Activated T-cell treated with anti-CD3 and anti-CD28 coated beads, Interleukin-2, amount 50 U/mL, for 48 hours (primary cell): ENCODE measurements at regions not wholly inside any gene's neighbourhood (a gene's known extent, or its start where the extent isn't known, plus 50 kb on each side); places are given as distances from the start of the nearest gene placed in this dataset.

Experiments
- DNase-seq, 2 experiments: peaks; one replicate each; pipeline ENCODE4 v3.0.0-alpha.2; 2020

DNA sequence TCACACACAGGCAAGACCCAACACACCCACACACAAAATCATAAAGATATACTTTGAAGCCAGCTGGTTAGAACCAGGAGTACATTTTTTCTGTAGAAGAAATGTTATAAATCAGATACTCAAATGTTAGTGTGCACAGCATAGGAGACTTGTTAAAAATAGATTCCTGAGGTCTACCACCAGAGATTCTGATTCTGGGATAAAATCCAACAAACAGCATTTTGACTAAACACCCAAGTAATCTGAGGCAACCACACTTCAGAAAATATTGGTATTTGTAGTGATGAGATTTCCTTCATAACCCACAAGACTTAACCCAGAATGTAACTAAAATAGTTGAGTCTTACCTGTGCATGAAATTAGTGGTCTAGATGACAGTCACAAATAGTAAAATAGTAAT lies 301.8 kb downstream of the HNRNPD start:
- no peak for DNase-seq

DNA sequence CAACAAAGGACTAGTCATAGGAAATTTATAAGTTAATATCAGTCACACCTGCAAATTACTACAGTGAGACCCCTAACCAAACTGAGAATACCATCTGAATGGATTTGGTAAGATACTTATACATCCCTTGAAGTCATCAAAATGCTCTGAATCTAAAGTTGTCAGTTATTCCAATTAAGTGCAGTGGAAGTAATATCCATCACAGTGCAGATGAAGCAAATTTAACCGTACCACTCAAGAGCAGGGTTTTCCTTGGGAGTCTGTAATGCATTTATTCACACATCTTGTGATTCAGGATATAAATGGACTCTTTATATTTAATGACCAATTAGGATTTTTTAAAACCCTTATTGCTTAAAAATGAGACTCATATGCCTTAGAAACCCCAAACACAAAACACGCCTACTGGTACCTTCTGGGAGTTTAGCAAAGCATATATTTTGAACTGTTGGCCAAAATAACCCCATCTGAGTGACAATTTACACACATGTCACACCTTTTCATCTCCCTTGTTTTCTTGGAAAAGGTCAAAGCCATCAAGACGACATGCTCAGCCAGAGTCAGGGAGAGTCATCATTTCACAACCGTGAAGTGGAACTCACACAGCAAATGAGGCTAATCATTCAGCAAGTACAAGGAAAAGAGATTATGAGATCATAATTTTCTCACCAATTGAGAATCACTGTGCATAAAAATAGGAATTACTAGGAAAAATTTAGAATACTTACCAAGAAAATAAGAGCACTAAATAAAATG lies 303.7 kb downstream of the HNRNPD start:
- no peak for DNase-seq

DNA sequence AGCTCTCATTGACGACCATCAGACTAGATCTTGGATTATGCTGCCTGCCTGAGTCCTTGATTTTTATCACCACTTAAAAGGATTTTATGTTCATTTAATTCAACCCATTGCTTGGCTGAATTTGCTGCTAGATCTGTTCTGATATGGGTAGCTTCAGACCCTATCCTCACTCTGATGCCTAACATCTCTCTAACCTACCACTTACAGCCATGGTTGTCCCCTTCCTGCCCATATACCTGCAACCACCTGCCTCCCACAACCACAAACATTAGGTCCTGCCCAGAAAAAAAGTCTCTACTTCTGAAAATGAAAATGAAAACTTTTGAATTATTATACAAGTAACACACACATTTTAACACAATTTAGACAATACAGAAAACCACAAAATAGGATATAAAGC lies 310.8 kb downstream of the HNRNPD start:
- no peak for DNase-seq

DNA sequence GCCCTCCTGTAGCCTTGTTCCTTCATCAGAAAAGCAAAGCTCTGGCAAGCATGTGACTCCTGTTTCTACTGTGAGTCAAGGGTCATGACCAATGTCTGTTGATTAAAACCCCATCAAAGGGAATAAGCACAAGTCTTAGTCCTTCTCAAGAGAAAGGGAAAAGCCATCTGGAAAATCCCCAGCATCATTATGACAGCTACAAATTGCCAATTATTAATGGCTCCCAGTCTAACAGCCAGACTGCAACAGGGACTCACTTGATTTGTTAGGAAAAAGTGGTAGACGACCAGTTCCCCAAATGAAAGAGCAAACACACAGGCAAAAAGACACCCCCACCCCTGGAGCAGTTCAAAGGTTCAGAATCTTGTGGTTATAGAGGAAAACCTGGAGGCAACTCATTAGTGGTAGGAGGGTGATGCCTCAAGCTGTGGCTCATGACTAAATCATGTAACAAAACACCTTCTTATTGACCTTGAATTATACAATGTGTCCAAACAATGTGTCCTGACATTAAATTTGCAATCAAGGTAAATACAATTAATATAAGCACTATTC lies 315.7 kb downstream of the HNRNPD start:
- no peak for DNase-seq

DNA sequence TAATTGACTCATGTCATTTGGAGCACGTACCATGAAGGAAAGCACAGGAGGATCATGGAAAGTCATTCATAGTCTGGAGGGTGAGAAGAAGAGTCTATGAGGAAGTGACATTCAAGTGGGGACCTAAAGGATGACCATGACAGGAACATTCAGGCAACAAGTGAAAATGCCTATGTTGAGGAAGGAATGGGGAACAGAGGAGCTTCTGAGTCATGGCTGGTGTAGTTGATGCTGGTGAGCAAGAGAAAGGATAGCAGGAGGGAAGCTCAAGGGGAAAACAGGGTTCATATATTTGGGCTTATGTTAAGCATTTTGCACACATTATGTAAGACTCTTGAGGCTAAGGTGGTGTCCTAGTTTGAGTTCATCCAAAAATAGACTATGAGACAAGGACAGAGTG lies 318.6 kb downstream of the HNRNPD start:
- DNase-seq, result no peak

DNA sequence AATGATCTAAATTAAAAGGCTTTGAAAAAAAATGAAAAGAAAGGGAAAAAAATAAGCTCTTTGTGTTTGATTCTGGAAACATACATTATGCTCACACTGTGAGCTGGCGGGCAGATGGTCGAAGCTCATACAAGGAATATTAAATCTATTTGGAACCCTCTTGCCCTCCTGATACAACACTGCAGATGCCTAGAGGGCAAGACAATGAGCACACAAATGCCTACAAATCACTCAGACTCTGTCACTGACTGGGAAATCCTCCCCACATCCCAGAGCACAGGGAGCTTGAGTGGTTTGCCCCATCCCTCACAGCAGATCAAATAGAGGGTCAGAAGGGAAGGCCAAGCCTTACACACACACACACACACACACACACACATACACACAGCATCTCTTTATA lies 320.4 kb downstream of the HNRNPD start:
- no peak for DNase-seq

DNA sequence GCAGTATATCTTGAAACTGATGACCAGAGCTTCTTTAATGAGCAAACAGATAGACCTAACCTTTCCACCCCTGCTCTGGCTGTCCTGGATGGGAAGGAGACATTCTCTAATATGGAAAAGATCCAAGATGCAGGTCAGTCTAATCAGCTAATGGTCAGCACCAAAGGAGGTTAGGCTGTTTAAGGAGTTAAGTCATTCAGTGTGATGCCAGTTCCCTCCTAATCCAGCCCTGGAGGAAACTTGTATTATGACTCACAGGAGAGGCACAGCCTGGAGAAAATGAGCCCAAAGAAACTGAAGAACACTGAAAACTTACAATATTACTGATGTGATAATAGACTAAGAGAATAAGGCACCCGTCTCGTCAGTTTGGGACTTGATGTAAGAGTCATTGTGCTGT lies 323.0 kb downstream of the HNRNPD start:
- no peak for DNase-seq

DNA sequence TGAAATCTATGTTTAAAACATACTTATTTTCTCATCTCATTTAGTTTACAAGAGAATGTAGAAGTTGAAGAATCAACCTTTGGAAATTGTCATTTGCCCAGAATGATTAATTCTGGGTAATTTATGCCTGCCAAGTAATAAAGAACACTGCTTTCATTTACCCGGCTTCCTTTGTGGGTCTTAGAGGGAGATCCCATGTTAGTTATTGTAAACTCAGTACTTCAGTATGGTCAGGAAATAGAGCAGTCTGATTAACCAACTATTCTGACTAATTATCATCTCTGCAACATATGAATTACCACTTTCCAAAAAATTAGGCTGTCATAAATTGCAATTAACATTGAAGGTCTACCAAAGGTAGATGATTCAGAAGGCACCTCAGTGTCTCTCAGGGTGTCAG lies 324.5 kb downstream of the HNRNPD start:
- no peak for DNase-seq

DNA sequence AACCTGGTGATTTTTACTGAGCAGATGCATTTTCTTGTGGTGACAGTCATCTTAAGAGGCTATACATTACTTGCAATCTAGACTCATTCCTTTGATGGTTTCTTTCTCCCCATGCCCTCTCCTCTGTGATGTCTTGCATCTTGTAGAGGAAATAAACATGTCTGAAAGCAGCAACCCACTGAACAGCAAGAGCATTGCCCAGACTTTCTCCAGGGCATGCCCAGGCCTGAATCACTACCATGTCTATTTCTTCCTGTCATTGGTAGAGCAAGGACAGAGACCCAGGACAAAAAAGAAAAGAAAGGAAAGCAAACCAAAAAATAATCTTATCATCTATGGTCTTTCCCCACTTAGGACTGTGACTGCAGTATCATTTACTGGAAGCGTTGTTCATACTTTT lies 326.1 kb downstream of the HNRNPD start:
- DNase-seq, result no peak

DNA sequence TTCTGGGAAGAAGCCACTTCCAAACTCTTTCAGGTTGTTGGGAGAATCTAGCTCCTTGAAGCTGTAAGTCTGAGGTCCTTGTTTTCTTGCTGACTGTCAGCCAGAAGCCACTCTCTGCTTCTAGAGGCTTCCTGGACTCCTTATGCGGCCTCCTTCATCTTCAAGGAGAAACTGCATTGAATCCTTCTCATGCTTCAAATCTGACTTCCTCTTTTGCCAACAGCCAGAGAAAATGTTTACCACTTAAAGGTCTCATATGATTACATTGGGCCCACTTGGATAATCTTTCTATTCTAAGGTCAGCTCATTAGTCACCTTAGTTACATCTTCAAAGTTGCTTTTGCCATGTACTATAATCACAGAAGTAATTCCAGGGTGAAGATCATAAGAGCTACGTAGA lies 327.0 kb downstream of the HNRNPD start:
- no peak for DNase-seq

DNA sequence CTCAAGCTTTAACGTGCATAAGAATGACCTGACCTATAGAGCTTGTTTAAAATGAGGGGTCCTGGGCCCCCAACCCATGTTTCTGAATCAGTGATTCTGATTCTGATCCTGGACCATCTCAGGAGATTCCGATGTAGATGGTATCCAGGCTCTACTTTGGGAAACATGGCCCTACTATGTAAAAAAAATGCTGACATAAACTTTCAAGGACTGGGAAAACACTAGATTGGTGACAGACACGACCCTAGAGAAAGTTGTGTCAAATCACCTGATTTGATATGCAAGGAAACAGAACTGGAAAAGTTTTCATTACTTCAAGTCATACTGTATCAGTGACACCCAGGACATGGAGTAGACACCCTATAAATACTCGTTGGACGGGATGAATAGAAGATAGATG lies 328.5 kb downstream of the HNRNPD start:
- DNase-seq, result no peak

DNA sequence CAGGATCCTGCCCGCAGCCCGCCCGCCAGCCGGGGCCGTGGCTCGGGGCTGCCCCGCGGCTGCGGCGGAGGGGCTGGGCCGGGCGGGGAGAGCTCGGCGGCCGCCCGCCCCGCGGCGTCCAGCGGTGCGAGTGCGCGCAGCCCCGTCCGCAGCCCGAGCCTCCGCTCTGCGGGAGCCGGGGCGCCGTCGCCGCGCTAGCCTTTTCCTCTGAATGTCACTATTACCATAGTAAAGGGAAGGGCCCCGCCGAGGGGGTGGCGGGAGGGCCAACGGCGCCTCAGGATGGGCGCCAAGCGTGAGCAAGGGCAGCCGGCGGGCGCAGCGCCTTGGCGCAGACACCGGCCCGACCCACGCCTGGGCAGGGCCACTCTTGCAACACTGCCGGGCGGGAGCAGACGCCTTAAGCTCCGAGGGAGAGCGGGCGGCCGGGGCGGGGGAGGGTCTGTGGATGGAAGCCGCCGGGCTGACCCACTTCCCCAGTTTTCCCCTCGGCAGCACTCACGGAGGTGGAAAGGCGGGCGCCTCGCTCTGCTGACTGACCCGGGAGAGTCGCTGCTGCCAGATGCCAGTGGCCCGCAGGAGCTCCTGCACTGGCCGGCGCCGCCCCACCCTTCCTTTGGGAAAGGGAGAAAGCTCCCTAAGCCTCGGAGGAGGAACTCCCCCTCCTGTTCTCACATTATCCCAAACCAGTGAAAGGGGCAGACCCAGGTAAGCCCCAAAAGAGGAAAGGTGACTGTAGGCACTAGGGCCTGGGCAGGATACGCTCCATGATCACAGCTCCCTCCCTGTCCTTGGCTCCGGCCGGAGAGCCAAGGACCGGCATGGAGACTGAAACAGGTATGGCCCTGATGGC lies 329.4 kb downstream of the HNRNPD start:
- peak; percentile 34 to 46 for DNase-seq

DNA sequence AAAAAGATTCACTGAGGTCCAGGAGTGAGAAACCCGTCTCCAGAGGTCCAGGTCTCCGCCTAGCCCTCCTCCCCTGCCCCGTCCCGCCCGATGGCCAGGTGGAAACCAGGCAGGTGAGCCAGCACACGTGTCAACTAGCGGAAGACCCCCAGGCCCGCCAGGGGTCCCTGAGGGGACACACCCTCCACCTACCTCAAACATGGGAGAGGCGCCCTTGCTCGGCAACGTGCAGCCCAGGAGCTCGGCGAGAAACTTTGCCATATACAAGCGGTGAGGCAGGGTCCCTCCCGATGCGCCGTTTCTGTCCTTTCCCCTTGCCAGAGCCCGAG lies 330.0 kb downstream of the HNRNPD start:
- no peak for DNase-seq

DNA sequence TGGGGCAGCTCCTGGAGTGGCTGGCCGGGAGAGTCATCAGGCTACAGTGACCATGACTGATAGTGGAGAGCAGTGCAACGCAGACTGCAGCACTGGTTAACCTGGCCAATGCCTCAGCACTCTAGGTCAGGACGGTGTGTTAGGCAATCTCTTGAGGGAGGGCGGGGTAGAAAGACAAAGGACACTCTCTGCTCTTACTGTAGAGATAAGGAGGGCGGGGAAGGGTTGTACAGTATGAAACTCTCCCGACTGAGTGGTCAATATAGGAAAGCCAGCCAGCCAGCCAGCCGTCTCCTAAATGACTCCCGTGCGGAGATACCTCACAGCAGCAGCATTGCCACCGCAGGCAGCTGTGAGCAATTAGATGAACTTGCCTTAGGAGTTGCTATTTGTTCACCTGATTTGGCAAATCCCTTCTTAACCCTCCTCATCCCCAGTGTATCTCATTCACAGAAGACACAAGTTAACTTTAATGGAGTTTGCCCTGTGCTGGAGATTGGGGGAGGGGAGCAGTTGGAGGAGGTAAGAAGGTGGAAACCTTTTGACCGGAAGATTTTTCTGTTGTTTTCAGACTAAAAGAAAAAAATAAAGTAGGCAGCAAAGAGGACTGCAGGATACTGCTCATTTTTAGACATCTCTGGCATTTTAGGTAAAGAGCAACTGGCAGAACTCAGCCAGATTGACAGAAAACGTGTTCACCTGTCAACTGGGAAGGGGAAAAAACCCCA lies 330.5 kb downstream of the HNRNPD start:
- DNase-seq, result no peak

DNA sequence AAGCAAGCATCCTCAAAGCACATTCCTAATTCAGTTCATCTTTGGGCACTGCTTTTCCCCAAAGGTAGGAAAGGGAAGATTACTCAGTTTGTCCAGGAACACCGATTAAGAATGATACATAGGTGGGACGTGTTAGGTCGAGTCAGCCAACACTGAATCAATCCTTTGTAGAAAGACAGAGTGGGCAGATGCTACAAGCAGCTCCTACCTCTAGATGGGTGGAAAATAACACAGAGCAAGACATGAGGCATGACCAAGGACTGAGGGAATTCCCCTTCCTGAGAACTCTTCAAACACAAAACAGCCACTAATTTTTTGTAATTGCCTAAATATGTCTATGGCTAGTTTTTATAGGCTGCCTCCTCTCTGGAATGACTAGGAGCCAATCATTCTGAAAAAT lies 331.7 kb downstream of the HNRNPD start:
- DNase-seq, result no peak

DNA sequence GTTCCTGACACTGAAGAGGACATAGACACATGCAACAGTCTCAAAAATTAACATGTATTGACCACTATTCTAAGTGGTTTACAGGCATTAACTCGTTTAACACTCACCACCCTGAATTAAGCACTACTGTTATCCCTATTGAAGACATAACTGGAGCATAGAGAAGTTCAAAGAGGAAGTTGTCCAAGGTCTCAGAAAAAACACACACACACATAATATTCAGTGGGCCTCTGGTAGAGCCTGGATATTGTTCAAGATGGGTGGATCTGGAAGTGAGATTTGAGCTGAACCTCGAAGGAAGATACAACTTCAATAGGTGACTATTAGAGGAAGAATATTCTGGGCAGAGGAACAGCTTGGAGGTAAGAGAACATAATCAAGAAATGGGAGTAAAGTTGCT lies 334.9 kb downstream of the HNRNPD start:
- no peak for DNase-seq

DNA sequence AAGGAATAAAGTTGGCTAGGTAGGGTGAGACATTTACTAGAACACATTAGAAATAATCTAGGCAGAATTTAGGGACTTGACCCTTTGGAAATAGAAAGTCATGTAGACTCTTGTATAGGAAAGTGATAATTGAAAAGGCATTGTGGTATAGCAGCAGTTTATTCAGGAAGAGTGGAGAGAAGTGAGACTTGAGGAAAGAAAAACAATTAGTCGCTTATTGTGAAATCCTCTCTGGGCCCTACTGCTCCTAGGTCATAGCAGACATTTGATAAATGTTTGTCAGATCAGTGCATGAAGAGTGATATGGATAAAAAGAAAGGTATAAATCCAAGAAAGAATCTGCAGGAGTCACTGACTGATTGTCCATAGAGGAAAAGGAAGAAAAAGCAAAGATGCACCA lies 337.6 kb downstream of the HNRNPD start:
- no peak for DNase-seq

DNA sequence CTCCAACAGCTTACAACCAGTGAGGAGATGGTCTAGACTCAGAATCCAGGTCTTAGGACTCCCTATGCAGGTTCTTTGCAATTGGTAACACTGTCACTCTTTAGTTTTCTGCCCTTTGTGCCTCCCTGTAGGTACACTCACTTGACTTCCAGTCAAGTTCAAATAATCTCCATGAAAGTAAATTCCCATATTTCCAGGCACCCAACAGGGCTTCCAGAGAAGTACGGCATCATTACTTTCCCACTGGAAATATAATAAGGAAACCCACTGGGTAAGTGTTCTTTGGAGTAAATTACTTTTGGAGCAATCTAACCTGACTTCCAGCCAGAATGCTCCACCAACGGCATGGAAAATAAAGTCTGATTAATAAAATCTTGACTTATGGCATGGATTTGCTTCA lies 338.9 kb downstream of the HNRNPD start:
- no peak for DNase-seq

DNA sequence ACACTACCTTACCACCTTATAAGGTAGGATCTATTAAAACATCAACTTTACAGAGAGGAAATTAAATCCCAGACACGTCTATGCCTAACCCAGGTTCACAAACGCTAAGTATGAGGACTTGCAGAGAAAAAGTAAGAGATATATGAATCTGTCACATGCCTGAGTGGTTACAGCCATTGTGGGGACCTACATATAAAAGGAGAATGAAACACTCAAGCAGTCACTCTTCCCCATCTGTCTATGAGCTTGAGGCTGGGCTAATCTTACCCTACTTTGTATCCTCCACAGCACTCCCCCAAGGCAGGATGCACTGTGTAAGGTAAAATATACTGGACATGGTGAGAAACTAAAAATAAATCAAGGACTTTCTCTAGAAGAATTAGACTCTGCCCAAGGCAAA lies 339.9 kb downstream of the HNRNPD start:
- no peak for DNase-seq

DNA sequence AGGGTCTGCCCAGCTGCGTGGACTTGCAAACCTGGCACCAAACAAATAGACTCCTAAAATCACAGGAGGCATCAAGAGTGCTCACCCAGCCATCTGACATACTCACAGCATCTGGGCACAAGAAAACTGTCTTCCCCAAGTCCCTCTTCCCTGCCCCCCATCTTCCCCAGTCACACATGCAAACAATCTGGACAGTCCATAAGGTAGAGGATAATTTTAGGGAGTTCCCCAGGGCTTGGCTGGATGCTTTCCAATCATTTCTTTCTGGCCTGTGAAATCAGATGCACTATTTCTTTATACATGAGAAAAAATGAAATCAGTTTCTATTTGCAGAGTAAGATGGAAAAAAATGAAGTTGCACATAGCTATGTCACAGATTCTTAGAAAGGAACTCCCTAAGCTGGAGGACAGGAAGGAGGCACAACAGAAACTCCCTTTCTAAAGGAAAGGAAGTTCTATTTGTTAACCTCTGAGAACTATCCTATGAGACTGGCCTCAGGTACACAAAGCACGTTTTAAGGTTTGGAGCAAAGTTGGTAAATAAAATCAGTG lies 342.3 kb downstream of the HNRNPD start:
- no peak for DNase-seq

DNA sequence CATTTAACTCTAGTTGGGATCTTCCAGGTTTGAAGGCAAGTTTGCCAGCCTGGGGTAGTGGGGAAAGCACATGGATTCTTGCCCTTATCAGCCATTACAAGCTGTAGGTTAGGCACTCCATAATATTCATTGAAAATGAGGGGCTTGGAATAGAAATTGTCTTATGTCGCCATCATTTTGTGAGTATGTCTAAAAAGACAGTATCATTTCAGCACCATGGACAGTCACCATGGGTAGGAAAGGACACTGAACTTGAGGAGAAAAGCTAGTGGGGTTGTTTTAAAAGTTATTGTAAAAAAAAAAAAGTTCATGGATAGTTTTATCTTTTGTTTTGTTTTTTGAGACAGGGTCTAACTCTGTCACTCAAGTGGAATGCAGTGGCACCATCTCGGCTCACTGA lies 356.1 kb downstream of the HNRNPD start:
- no peak for DNase-seq

DNA sequence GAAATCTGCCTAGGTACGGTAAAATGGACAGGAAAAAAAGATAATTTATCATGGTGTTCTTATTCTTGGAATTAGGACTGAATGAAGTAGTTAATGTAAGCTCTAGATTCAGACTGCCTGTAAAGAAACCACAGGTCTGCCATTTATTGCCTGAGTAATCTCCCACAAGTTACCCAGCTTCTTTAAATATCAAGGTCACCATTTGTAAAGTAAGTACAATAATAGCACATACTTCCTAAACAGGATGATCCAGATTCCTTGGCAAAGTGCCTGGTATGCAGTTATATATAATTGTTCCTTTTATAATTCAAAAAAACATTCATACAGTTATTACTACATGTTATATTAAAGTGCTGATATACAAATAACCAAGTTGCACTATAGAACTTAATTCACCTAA lies 368.6 kb downstream of the HNRNPD start:
- DNase-seq, result no peak

DNA sequence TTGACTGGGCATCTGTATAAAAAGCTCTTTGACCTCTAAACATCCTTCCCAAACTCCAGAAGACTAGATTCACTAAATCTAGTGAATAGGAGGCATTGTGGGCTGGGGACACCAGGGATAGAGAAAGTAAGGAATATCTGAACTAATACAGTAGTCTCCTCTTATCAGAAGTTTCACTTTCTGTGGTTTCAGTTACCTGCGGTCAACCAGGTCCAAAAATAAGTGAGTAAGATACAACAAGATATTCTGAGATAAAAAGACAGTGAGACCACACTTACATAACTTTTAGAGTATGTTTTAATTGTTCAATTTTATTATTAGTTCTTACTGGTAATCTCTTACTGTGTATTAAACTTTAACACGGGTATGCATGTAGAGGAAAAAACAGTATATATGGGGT lies 376.5 kb downstream of the HNRNPD start:
- no peak for DNase-seq
